ACC112 (cell line): ENCODE measurements at regions not wholly inside any gene's neighbourhood (a gene's known extent, or its start where the extent isn't known, plus 50 kb on each side); places are given as distances from the start of the nearest gene placed in this dataset.

Experiments
- H2AFZ ChIP-seq: fragments of 200-600 bp; sonication (generic); one replicate; pipeline ENCODE4 v1.6.0; 2017; ENCODE audit warnings: antibody characterized with exemption, low read length; ENCODE audit not compliant: unreplicated experiment
- H3K27ac ChIP-seq: fragments of 200-600 bp; sonication (generic); 2 replicates; pipeline ENCODE4 v1.5.1; 2014; ENCODE audit warnings: low read depth, mild to moderate bottlenecking, antibody characterized with exemption, low read length, moderate library complexity
- H3K27me3 ChIP-seq: fragments of 200-600 bp; sonication (generic); 2 replicates; pipeline ENCODE4 v1.6.1; 2014; ENCODE audit warnings: mild to moderate bottlenecking, antibody characterized with exemption, low read length, moderate library complexity, mixed read lengths; ENCODE audit not compliant: insufficient read depth
- H3K36me3 ChIP-seq: fragments of 200-600 bp; sonication (generic); 2 replicates; pipeline ENCODE4 v1.6.1; 2016; ENCODE audit warnings: mild to moderate bottlenecking, antibody characterized with exemption, low read length, moderate library complexity, mixed read lengths; ENCODE audit not compliant: insufficient read depth
- H3K4me1 ChIP-seq: fragments of 200-600 bp; sonication (generic); one replicate; pipeline ENCODE4 v1.6.1; 2016; ENCODE audit warnings: low read length, mixed read lengths; ENCODE audit not compliant: insufficient read depth, unreplicated experiment, control insufficient read depth
- H3K4me3 ChIP-seq: fragments of 200-600 bp; sonication (generic); 2 replicates; pipeline ENCODE4 v1.5.1; 2014; ENCODE audit warnings: mild to moderate bottlenecking, low read depth, low read length
- H3K79me2 ChIP-seq: fragments of 200-600 bp; sonication (generic); one replicate; pipeline ENCODE4 v1.6.0; 2016; ENCODE audit warnings: low read length; ENCODE audit not compliant: control insufficient read depth, unreplicated experiment, insufficient read depth

- Histone ChIP-seq H3K4me3 (no peak overlapping the region), H3K27me3 (no peaks in the 10 kb centered on the region), H3K27ac (no peak overlapping the region)
These were observed 324.4 kb upstream of the CELF4 start for GRCh38 chr18:37889963-37890362.

GRCh38 chr18:37874721-37875120 lies 309.1 kb upstream of the CELF4 start:
- Histone ChIP-seq H3K27ac (no peak overlapping the region), H3K27me3 (no peaks in the 10 kb centered on the region), H3K36me3 (no peaks in the 10 kb centered on the region), H2AFZ (no peak overlapping the region), H3K79me2 (no peaks in the 10 kb centered on the region), H3K4me1 (no peaks in the 10 kb centered on the region), H3K4me3 (no peak overlapping the region)

More at GRCh38 chr18:37889963-37890362, 324.4 kb upstream of the CELF4 start:
- H3K4me1 ChIP-seq, result no peaks in the 10 kb centered on the region
- no peak overlapping the region for H2AFZ ChIP-seq
- no peaks in the 10 kb centered on the region for H3K79me2 ChIP-seq
- H3K36me3 ChIP-seq, result no peaks in the 10 kb centered on the region

GRCh38 chr18:37873416-37873815 lies 307.8 kb upstream of the CELF4 start:
- H3K36me3 ChIP-seq, result no peaks in the 10 kb centered on the region

GRCh38 chr18:37872562-37872961 lies 307.0 kb upstream of the CELF4 start:
- Histone ChIP-seq H3K27me3 (no peaks in the 10 kb centered on the region), H3K79me2 (no peaks in the 10 kb centered on the region), H3K4me1 (no peaks in the 10 kb centered on the region), H3K27ac (no peak overlapping the region), H3K36me3 (no peaks in the 10 kb centered on the region), H3K4me3 (no peak overlapping the region), H2AFZ (no peak overlapping the region)

More at GRCh38 chr18:37873416-37873815, 307.8 kb upstream of the CELF4 start:
- no peak overlapping the region for H3K4me3 ChIP-seq
- no peaks in the 10 kb centered on the region for H3K27me3 ChIP-seq
- H3K4me1 ChIP-seq, result no peaks in the 10 kb centered on the region
- H3K79me2 ChIP-seq, result no peaks in the 10 kb centered on the region
- no peak overlapping the region for H2AFZ ChIP-seq
- H3K27ac ChIP-seq, result no peak overlapping the region

GRCh38 chr18:37871561-37871960 lies 306.0 kb upstream of the CELF4 start:
- Histone ChIP-seq H3K36me3 (no peaks in the 10 kb centered on the region), H3K27ac (no peak overlapping the region), H2AFZ (no peak overlapping the region), H3K27me3 (no peaks in the 10 kb centered on the region), H3K79me2 (no peaks in the 10 kb centered on the region), H3K4me3 (no peak overlapping the region), H3K4me1 (no peaks in the 10 kb centered on the region)

GRCh38 chr18:37869051-37869450 lies 303.5 kb upstream of the CELF4 start:
- Histone ChIP-seq H3K79me2 (no peaks in the 10 kb centered on the region), H3K4me3 (no peak overlapping the region), H3K4me1 (no peaks in the 10 kb centered on the region), H2AFZ (no peak overlapping the region), H3K27ac (no peak overlapping the region), H3K27me3 (no peaks in the 10 kb centered on the region), H3K36me3 (no peaks in the 10 kb centered on the region)

- Histone ChIP-seq H3K36me3 (no peaks in the 10 kb centered on the region), H3K27me3 (no peaks in the 10 kb centered on the region), H3K4me3 (no peak overlapping the region), H3K27ac (no peak overlapping the region), H3K4me1 (no peaks in the 10 kb centered on the region), H3K79me2 (no peaks in the 10 kb centered on the region), H2AFZ (no peak overlapping the region)
These were observed 298.5 kb upstream of the CELF4 start for GRCh38 chr18:37864122-37864521.

- Histone ChIP-seq H3K27me3 (no peaks in the 10 kb centered on the region), H3K36me3 (no peaks in the 10 kb centered on the region), H3K27ac (no peak overlapping the region), H3K4me1 (no peaks in the 10 kb centered on the region), H2AFZ (no peak overlapping the region), H3K79me2 (no peaks in the 10 kb centered on the region), H3K4me3 (no peak overlapping the region)
These were observed 296.4 kb upstream of the CELF4 start for GRCh38 chr18:37861981-37862380.

- Histone ChIP-seq H3K4me1 (no peaks in the 10 kb centered on the region), H3K36me3 (no peaks in the 10 kb centered on the region), H3K27ac (no peak overlapping the region), H3K79me2 (no peaks in the 10 kb centered on the region), H2AFZ (no peak overlapping the region), H3K27me3 (no peaks in the 10 kb centered on the region), H3K4me3 (no peak overlapping the region)
These were observed 288.8 kb upstream of the CELF4 start for GRCh38 chr18:37854396-37854795.

GRCh38 chr18:37853706-37854105 lies 288.1 kb upstream of the CELF4 start:
- Histone ChIP-seq H3K36me3 (no peaks in the 10 kb centered on the region), H2AFZ (no peak overlapping the region), H3K4me3 (0 out of 2 replicates have a peak overlapping the region, but pooled peaks have one; percentile 40), H3K79me2 (no peaks in the 10 kb centered on the region), H3K27ac (no peak overlapping the region), H3K27me3 (no peaks in the 10 kb centered on the region), H3K4me1 (no peaks in the 10 kb centered on the region)

GRCh38 chr18:37852464-37852863 lies 286.9 kb upstream of the CELF4 start:
- Histone ChIP-seq H3K4me1 (no peaks in the 10 kb centered on the region), H2AFZ (no peak overlapping the region), H3K36me3 (no peaks in the 10 kb centered on the region), H3K27ac (no peak overlapping the region), H3K4me3 (no peak overlapping the region), H3K27me3 (no peaks in the 10 kb centered on the region), H3K79me2 (no peaks in the 10 kb centered on the region)
